ENCODE measurements at regions not wholly inside any gene's neighbourhood (a gene's known extent, or its start where the extent isn't known, plus 50 kb on each side); places are given as distances from the start of the nearest gene placed in this dataset.
"Not testable (repeated sequence)": the region's sequence is repeated elsewhere in the genome, so short reads cannot be mapped to it uniquely, and the experiment has no call there.

GRCh38 chr16:34085038-34085437, 625.6 kb downstream of the TP53TG3F start:
- TF ChIP-seq ZZZ3 (CRISPR knock-in tag; IDR thresholded peaks at IDR 0.05; ENCODE audit: borderline replicate concordance); CTCF (CRISPR knock-in tag; IDR thresholded peaks at IDR 0.05): not testable (repeated sequence)

Data from HepG2 (cell line).